ENCODE measurements at regions not wholly inside any gene's neighbourhood (a gene's known extent, or its start where the extent isn't known, plus 50 kb on each side); places are given as distances from the start of the nearest gene placed in this dataset.

GRCh38 chr12:91912178-91912577 lies 233.5 kb downstream of the BTG1 start:
- H3K27ac ChIP-seq (ENCODE audit: low read depth, low read length, poor library complexity, severe bottlenecking) = no peak overlapping the region
- BruUV-seq (replicated peaks) = no TSS peak
- H3K9me3 ChIP-seq (ENCODE audit: low read depth, low read length, poor library complexity, severe bottlenecking) = no peaks in the 10 kb centered on the region
- no peak for TF ChIP-seq CTCF (conservative IDR thresholded peaks at IDR 0.05; ENCODE audit: low read depth, low read length)
- no peak for TF ChIP-seq EZH2 (IDR thresholded peaks at IDR 0.05; ENCODE audit: borderline replicate concordance, low read depth, low read length, poor library complexity, severe bottlenecking)
- H3K4me1 ChIP-seq (ENCODE audit: insufficient read depth, low read length, poor library complexity, severe bottlenecking) = no peaks in the 10 kb centered on the region
- no peaks in the 10 kb centered on the region for H3K27me3 ChIP-seq (replicated peaks; ENCODE audit: insufficient read depth, low read depth, low read length, poor library complexity)
- POLR2A ChIA-PET (ENCODE audit: low non-redundant PET) = interaction anchor here (0.5 kb wide), 1 partner anchor 1531 kb away, joined by 4 read pairs; no protein-coding TSS in a partner anchor
- no peak overlapping the region for H3K4me3 ChIP-seq (ENCODE audit: low read depth, low read length, poor library complexity, severe bottlenecking)
- CTCF ChIA-PET = no interaction called here
- no peaks in the 10 kb centered on the region for H3K36me3 ChIP-seq (ENCODE audit: insufficient read depth, low read length, poor library complexity, severe bottlenecking)
- no peak for DNase-seq (ENCODE audit: low spot score)
- intact Hi-C loops (cut with micrococcal nuclease; ENCODE audit: unreplicated experiment) = no loop called here

- H3K9me3 ChIP-seq (ENCODE audit: low read depth, low read length, poor library complexity, severe bottlenecking) = no peaks in the 10 kb centered on the region
- no peaks in the 10 kb centered on the region for H3K4me1 ChIP-seq (ENCODE audit: insufficient read depth, low read length, poor library complexity, severe bottlenecking)
- intact Hi-C loops (cut with micrococcal nuclease; ENCODE audit: unreplicated experiment) = no loop called here
- no peak overlapping the region for H3K27ac ChIP-seq (ENCODE audit: low read depth, low read length, poor library complexity, severe bottlenecking)
- POLR2A ChIA-PET (ENCODE audit: low non-redundant PET) = no interaction called here
- no peaks in the 10 kb centered on the region for H3K36me3 ChIP-seq (ENCODE audit: insufficient read depth, low read length, poor library complexity, severe bottlenecking)
- DNase-seq (ENCODE audit: low spot score) = no peak
- BruUV-seq (replicated peaks) = no TSS peak
- no peak overlapping the region for H3K4me3 ChIP-seq (ENCODE audit: low read depth, low read length, poor library complexity, severe bottlenecking)
- H3K27me3 ChIP-seq (replicated peaks; ENCODE audit: insufficient read depth, low read depth, low read length, poor library complexity) = no peaks in the 10 kb centered on the region
- CTCF ChIA-PET = no interaction called here
- TF ChIP-seq EZH2 (IDR thresholded peaks at IDR 0.05; ENCODE audit: borderline replicate concordance, low read depth, low read length, poor library complexity, severe bottlenecking) (no peak), CTCF (conservative IDR thresholded peaks at IDR 0.05; ENCODE audit: low read depth, low read length) (no peak)
Measured at GRCh38 chr12:91910871-91911388, 234.7 kb downstream of the BTG1 start.

GRCh38 chr12:91902860-91903683 lies 242.6 kb downstream of the BTG1 start:
- Histone ChIP-seq H3K27ac (ENCODE audit: low read depth, low read length, poor library complexity, severe bottlenecking) (no peak overlapping the region), H3K4me3 (ENCODE audit: low read depth, low read length, poor library complexity, severe bottlenecking) (no peak overlapping the region), H3K27me3 (replicated peaks; ENCODE audit: insufficient read depth, low read depth, low read length, poor library complexity) (no peaks in the 10 kb centered on the region), H3K9me3 (ENCODE audit: low read depth, low read length, poor library complexity, severe bottlenecking) (no peaks in the 10 kb centered on the region), H3K36me3 (ENCODE audit: insufficient read depth, low read length, poor library complexity, severe bottlenecking) (no peaks in the 10 kb centered on the region), H3K4me1 (ENCODE audit: insufficient read depth, low read length, poor library complexity, severe bottlenecking) (no peaks in the 10 kb centered on the region)
- DNase-seq (ENCODE audit: low spot score) = peak; percentile 6
- CTCF ChIA-PET = no interaction called here
- POLR2A ChIA-PET (ENCODE audit: low non-redundant PET) = no interaction called here
- intact Hi-C loops (cut with micrococcal nuclease; ENCODE audit: unreplicated experiment) = no loop called here
- no TSS peak for BruUV-seq (replicated peaks)
- TF ChIP-seq EZH2 (IDR thresholded peaks at IDR 0.05; ENCODE audit: borderline replicate concordance, low read depth, low read length, poor library complexity, severe bottlenecking) (no peak), CTCF (conservative IDR thresholded peaks at IDR 0.05; ENCODE audit: low read depth, low read length) (no peak)

Measured in A673 (cell line).